Kidney glomerular epithelial cell (primary cell): ENCODE measurements at regions not wholly inside any gene's neighbourhood (a gene's known extent, or its start where the extent isn't known, plus 50 kb on each side); places are given as distances from the start of the nearest gene placed in this dataset.
"Not testable (repeated sequence)": the region's sequence is repeated elsewhere in the genome, so short reads cannot be mapped to it uniquely, and the experiment has no call there.

ENCODE experiments used
- DNase-seq: peaks from one replicate; lab custom pipeline; 2025; lab: John Stamatoyannopoulos, UW

DNA sequence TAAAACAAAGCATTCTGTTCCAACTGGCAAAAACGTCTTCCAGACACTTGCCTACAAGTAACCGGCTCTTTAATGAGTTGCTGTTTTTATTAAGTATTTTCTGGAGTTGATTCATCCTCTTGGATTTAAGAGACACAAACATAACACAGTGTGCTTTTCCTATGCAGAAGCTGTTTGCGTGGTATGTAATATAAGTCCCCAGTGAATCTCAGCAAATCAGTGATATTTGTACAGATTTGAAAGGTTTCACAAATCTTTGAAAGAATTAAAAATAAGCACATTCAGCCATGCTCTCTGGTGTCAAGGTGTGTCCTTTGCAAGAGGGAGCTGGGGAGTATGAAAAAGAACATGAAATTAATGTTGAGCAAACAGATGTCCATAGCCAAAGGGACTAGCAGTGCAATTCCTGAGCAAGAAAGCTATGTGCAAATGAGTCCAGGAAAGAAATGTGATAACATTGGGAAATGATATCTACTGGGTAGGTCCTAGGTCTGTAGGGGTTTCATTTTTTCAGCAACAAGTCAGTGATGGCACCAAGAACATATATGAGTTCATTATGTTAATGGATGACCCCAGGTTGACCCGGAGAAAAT, 170.1 kb upstream of the PHACTR1 start:
- no peak for DNase-seq

DNA sequence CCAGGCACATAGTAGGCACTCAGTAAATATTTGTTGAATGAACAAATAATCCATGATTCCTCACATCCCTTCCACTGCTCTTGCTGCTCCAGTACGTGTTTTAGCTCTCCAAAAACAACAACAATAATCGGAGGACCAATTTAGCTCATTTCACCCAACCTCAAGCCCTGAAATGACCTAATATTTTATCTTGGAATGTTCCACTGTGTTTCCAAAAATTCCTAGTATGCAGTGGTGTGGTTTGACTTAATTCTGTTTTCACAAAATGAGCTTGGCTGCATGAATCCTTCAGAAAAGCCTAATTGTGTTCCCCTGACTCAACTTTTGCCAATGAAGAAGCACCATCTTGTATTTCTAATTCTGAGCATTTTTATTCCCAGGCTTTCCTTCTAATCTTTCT, 168.0 kb upstream of the PHACTR1 start:
- peak; percentile 54 for DNase-seq

GRCh38 chr6:12549445-12549844, 167.1 kb upstream of the PHACTR1 start:
- not testable (repeated sequence) for DNase-seq

DNA sequence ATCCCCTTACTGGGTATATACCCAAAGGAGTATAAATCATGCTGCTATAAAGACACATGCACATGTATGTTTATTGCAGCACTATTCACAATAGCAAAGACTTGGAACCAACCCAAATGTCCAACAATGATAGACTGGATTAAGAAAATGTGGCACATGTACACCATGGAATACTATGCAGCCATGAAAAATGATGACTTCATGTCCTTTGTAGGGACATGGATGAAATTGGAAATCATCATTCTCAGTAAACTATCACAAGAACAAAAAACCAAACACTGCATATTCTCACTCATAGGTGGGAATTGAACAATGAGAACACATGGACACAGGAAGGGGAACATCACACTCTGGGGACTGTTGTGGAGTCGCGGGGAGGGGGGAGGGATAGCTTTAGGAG, 161.7 kb upstream of the PHACTR1 start:
- not testable (repeated sequence) for DNase-seq

GRCh38 chr6:12555267-12555666, 161.3 kb upstream of the PHACTR1 start:
- no peak for DNase-seq

DNA sequence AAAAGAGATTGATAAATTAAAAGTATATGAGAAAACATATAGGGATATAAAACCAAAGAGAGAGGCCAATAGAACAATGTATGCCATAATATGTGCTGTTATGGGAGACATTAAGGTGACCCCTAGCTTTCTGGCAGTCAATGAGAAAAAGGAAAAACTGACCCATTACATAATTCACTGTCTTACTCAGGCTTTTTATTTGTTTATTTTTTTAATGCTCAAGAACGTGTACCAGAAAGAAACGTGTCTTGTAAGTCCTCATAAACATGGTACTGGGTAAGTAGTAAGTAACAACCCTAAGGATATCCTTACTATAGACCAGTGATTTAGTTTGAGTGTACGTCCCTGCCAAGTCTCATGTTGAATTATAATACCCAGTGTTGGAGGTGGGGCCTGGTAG, 160.8 kb upstream of the PHACTR1 start:
- DNase-seq: no peak

DNA sequence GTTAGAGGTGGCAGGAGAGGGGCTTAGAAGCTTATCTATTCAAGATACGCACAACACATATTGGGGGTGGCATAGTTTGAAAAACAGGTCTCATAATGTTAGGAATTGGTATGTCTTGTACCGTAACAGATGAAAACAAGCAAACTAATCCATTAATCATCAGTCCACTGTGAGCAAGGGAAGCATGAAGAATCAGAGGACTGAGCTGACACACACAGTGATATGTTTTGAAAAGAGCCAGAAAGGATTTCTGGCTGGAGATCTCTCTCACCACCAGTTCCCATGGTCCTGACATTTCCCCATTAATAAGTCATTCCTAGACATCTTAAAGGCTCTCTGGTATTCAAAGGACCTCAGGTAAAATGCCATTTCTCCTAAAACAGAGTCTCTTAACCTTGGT, 158.8 kb upstream of the PHACTR1 start:
- peak; percentile 61 for DNase-seq

- DNase-seq: no peak
Measured at GRCh38 chr6:12560315-12560714, 156.3 kb upstream of the PHACTR1 start.

DNA sequence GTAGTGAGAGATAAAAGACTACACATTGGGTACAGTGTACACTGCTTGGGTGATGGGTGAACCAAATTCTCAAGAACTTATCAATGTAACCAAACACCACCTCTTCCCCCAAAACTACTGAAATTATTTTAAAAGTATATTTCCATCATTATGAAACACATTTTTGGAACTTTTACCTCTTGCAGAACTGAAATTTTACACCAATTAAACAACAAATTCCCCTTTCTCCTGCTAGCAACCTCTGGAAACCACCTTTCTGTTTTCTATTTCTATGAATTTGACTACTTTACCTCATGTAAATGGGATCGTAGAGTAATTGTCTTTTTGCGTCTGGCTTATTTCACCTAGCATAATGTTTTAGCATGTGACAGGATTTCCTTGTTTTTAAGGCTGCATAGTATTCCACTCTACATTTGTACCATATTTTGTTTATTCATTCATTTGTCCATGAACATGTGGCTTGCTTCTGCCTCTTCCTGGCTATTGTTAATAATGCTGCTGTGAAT, 149.9 kb upstream of the PHACTR1 start:
- no peak for DNase-seq

DNA sequence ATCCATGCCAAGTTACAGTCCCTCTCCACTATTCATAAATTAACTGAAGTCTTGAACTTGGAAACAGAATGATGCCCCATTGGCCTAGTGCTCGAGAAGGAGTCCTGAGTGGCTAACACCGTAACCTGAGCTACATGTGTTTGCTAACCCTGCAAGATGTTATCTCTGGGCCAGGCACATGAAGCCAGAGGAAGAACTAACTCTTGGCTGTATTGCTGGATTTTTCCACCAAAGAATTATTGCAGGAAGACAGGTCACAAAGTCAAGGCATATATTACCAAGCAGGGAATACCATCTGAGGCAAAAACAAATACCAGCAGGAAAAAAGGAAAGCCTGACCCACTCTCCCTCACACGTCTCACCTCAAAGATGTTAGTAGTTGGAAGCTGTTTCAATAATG, 148.9 kb upstream of the PHACTR1 start:
- no peak for DNase-seq

DNA sequence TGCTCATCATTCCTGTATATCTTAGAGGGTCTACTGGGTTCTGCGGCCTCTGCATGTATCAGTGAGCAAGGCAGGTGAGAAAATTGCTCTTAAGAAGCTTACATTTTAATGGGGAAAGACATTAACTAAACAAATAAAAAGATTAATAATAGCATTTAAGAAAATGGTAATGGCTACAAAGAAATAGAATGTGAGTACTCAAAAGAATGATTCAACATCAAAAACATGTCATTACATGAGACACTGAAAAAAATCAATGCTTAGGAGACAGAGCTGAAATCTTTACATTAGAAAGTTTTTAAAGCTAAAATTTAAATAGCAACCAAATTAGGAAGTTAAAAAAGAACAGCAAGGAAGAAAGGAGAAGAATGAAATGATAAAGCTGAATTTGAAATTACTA, 146.9 kb upstream of the PHACTR1 start:
- no peak for DNase-seq

GRCh38 chr6:12570461-12571030, 146.0 kb upstream of the PHACTR1 start:
- DNase-seq: peak; percentile 30

DNA sequence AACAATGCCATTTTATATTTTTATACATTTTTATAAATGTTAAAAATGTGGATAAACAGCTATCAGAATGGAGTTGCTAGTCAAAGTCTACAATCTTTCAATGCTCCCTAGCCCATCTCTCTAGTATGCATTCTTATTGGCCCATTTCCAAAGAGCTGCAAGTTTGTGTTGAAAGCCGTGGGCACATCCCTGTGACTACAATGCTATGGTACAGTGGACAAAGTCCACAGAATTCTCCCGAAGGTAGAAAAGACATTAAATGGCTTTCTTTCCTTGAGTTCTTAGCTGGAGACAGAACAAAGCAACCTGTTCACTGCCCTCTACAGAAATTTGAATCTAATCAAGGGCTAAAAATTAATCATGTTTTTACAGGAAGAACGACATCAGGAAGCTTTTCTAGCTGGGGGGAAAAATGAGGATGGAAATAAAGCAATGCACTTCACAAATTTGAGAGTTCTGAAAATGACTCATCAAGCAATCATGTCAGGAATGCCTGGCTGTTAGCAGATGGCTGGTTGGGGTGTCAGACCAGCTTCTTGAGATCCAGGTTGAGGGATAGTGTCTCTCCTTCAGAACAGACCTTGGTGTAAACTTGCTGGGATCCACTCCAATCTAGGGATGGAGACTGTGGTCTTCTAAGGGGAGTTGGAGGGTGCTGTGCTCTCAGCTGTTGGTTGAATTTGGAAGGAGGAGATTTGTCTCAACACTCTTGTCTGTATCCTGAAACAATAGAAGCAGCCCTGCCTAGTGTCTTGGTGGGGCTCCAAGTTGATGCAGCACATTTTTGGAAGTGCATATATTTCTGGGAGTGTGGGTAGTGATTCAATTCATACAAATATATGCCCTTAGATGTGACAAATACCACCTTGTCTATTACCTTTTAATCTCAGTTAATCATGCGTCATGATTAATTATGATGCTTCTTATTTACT, 143.4 kb upstream of the PHACTR1 start:
- DNase-seq: peak; percentile 90

DNA sequence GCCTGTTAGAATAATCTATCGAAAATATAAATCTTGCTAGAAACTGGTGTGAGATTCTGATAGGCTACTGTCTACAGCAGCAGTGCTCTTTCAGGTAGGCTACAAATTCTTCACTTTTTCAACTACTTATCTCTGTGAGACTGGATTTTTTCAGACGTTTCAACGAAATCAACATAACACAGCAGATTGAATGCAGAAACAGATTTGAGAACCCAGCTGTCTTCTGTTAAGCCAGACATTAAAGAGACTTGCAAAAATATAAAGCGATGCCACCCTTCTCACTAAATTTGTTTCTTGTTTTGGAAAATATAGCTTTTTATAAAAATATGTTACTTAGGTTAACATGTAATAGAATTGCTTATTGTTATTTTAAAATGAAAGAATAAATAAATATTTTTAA, 140.6 kb upstream of the PHACTR1 start:
- no peak for DNase-seq

GRCh38 chr6:12576389-12576788, 140.2 kb upstream of the PHACTR1 start:
- DNase-seq: peak; percentile 54

DNA sequence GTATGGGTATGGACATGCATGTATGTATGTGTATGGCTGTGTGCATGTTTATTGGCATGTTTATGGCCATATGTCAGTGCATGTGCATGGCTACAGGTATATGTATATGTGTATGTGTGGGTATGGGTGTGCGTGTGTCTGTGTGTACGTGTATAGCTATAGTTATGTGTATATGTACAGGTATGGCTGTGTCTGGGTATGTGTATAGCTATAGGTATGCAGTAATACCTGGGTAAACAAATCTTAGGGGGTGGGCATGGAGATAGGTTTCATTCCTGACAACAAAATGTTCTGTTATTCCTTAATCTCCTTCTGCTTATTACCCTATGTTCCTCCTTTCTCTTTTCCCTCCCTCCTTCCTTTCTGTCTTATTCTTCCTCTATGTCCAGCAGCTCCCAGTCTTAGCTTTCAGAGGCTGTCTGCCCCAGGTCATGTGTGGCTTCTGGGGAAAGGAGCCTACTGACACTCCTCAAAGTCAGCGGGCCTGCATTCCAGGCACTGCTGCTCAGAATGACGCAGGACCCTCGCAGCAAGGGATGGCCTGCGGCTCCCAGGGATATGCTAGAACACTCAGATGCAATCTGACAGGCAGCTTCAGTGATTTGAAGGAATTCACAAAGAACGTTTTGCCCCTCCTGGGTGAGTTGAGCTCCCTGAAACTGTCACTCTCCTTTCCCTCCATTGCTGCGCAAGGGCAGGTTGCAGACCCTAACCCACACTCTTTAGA, 139.3 kb upstream of the PHACTR1 start:
- DNase-seq: peak; percentile 75

DNA sequence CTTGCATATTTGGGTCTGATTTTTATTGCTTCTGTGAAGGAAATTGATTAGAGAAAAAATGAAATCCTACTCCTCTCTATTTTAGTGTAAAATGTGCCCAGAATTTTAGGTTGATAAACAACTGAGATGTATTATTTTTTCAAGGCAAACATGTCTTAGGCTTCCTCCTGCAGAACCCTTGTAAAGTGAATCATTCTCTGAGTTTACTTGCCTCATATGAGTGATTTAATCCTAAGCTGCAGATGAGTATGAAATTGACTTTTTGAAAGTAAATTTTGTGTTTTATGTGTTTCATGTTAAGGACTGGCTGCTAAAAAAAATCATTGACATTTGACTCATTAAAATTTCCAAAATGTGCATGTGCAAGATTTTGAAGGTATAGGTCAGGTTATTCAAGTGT, 138.5 kb upstream of the PHACTR1 start:
- peak; percentile 30 for DNase-seq

DNA sequence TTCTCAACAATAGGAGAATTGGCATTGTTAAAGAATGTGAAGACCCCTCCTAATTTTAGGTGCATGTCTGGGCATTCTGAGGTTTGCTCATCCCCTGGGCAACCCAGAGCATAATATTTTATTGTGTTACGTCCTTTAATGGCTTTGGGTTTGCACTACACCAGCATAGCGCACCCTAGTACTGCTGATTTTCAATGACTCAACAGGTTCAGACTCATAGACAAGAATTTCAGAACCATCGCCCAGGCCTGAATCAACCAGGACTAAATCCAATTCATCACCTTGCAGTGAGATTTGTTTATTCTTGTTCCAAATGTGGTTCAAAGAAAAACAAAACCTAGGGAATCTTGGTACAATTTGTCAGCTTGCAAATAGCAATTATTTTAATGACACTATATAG, 137.8 kb upstream of the PHACTR1 start:
- DNase-seq: peak; percentile 49

DNA sequence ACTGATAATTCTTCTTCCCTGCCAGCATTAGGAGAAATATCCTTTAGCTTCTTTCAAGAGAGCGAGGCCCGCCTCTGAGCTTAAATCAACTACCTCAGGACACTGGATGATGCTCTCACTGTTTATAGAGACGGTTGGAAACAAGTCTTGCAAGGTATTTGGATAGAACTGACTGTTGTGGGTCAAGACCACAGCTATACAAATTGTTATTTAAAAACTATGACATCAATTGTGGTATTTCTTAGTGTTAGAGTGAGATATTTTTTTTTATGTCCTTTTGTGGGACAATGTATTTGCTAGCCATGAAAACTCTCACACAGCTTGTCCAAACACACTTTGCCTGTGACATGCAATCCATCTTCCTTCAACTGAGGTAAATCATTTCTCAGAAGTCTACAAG, 136.3 kb upstream of the PHACTR1 start:
- DNase-seq: no peak

GRCh38 chr6:12582421-12583110, 134.0 kb upstream of the PHACTR1 start:
- no peak for DNase-seq

DNA sequence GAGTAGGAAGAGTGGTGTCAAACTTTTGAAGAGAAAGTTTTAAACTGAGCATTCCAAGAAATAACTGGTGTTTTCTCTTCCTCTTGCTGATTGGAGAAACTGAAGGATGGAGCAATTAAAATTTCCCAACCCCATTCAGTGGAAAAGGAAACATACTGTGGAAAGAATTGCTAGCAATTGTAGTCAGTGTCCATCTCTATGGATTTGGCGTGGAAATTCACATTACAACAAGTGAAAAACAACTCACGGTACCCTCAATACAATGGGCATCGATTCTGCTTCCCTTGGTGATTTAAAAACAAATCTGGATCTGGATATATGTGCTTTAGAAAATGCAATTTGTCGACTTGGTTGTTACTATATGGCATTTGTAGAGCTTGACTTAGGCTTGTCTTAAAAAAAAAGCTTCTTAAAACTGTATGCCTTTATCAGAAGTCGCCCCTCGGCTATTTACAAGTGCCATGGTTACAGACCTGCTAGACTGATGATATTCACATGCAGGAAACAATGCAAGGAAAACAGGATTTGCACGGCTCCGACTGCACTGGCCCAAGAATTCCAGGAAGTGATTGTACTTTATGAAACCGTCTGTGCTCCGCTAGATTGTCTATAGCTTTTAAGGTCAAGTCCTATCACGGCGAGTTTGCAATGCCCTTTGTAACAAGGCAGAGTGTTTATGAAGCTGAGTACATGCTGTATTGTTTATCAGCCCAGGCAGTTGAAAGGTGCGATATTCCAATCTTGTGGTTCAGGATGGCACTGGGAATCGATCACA, 131.7 kb upstream of the PHACTR1 start:
- no peak for DNase-seq
